Fibroblast of lung (primary cell): ENCODE measurements at regions not wholly inside any gene's neighbourhood (a gene's known extent, or its start where the extent isn't known, plus 50 kb on each side); places are given as distances from the start of the nearest gene placed in this dataset.

Experiments used
- CTCF ChIP-seq, 2 donors: IDR thresholded peaks in 1 of 2; conservative IDR thresholded peaks in 1 of 2; 1 replicate in 1 of 2; 2 replicates in 1 of 2; pipeline ENCODE4 v1.5.1; 2011 to 2012; ENCODE audit warnings: low read length in 2 of 2, control low read depth in 1 of 2, inconsistent platforms in 1 of 2, low read depth in 1 of 2, mild to moderate bottlenecking in 1 of 2
- EZH2 ChIP-seq: IDR thresholded peaks from 2 replicates; pipeline ENCODE4 v1.5.1; 2012; ENCODE audit warnings: low read length, control low read depth, mild to moderate bottlenecking; ENCODE audit errors: missing control alignments

- TF ChIP-seq CTCF (conservative IDR thresholded peaks at IDR 0.05 in 1 of 2, IDR thresholded peaks at IDR 0.05 in 1 of 2; ENCODE audit: low read depth in 1 of 2, low read length in 2 of 2) (no peak), EZH2 (no peak)
These were observed 199.6 kb upstream of the RREB1 start for GRCh38 chr6:6908121-6908520.
